ENCODE measurements at regions not wholly inside any gene's neighbourhood (a gene's known extent, or its start where the extent isn't known, plus 50 kb on each side); places are given as distances from the start of the nearest gene placed in this dataset.

- Histone ChIP-seq H3K36me3 (ENCODE audit: low read depth) (no peaks in the 10 kb centered on the region), H3K27ac (no peak overlapping the region), H3K4me1 (replicated peaks; ENCODE audit: insufficient read depth) (peaks cover 10% of the 10 kb centered on the region; the same call in 1 of the 2 replicates), H3F3A (ENCODE audit: insufficient read depth, low read depth) (no peaks in the 10 kb centered on the region), H3K9me3 (ENCODE audit: insufficient read depth, low read depth) (no peaks in the 10 kb centered on the region; the same call in 1 of the 2 replicates), H3K9me2 (ENCODE audit: insufficient read depth) (no peaks in the 10 kb centered on the region), H3K27me3 (ENCODE audit: insufficient read depth, low read depth) (no peaks in the 10 kb centered on the region), H2AFZ (no peak overlapping the region), H3K4me3 (no peak overlapping the region), H4K20me1 (ENCODE audit: insufficient read depth) (no peaks in the 10 kb centered on the region), H3K4me2 (no peak overlapping the region), H3K79me2 (ENCODE audit: low read depth) (no peaks in the 10 kb centered on the region)
- no TSS peak for BruUV-seq (replicated peaks)
- CTCF ChIA-PET: no interaction called here
- intact Hi-C loops (cut with micrococcal nuclease; ENCODE audit: unreplicated experiment): no loop called here
- no peak for TF ChIP-seq EZH2 (IDR thresholded peaks at IDR 0.05; ENCODE audit: low read depth)
- TF ChIP-seq, protein P1, sequence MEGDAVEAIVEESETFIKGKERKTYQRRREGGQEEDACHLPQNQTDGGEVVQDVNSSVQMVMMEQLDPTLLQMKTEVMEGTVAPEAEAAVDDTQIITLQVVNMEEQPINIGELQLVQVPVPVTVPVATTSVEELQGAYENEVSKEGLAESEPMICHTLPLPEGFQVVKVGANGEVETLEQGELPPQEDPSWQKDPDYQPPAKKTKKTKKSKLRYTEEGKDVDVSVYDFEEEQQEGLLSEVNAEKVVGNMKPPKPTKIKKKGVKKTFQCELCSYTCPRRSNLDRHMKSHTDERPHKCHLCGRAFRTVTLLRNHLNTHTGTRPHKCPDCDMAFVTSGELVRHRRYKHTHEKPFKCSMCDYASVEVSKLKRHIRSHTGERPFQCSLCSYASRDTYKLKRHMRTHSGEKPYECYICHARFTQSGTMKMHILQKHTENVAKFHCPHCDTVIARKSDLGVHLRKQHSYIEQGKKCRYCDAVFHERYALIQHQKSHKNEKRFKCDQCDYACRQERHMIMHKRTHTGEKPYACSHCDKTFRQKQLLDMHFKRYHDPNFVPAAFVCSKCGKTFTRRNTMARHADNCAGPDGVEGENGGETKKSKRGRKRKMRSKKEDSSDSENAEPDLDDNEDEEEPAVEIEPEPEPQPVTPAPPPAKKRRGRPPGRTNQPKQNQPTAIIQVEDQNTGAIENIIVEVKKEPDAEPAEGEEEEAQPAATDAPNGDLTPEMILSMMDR (conservative IDR thresholded peaks at IDR 0.05): no peak
- no peak for DNase-seq
- POLR2A ChIA-PET (ENCODE audit: unreplicated experiment): no interaction called here
Measured at GRCh38 chr1:173377266-173377665, 99.9 kb upstream of the PRDX6 start.

DNA sequence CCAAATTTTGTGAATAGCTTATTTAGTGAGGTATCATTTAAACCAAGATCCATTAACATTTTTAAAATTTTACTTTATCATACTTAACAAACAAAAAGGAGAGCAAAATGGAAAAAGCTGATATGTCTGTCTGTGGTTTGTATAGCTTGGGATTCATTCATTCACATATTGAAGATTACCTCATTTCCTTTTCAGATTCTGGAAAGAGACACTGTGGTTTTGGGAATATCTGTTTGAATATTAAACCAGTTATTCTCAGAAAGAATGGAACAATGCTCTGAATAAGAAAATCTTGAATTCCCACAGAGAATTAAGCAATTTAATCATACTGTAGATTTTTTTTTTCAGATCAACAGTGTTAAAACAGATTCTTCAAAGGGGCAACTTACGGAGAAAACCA, 93.8 kb upstream of the PRDX6 start:
- no peaks in the 10 kb centered on the region for H3F3A ChIP-seq (ENCODE audit: insufficient read depth, low read depth)
- DNase-seq: no peak
- no peak overlapping the region for H3K4me3 ChIP-seq
- ChIA-PET POLR2A (ENCODE audit: unreplicated experiment) (no interaction called here), CTCF (no interaction called here)
- no peak overlapping the region for H3K27ac ChIP-seq
- intact Hi-C loops (cut with micrococcal nuclease; ENCODE audit: unreplicated experiment): no loop called here
- peaks cover 10% of the 10 kb centered on the region; the same call in 1 of the 2 replicates for H3K4me1 ChIP-seq (replicated peaks; ENCODE audit: insufficient read depth)
- H2AFZ ChIP-seq: no peak overlapping the region
- H4K20me1 ChIP-seq (ENCODE audit: insufficient read depth): no peaks in the 10 kb centered on the region
- no peaks in the 10 kb centered on the region for H3K36me3 ChIP-seq (ENCODE audit: low read depth)
- H3K9me2 ChIP-seq (ENCODE audit: insufficient read depth): no peaks in the 10 kb centered on the region
- TF ChIP-seq, protein P1 (conservative IDR thresholded peaks at IDR 0.05): no peak
- no peak for TF ChIP-seq EZH2 (IDR thresholded peaks at IDR 0.05; ENCODE audit: low read depth)
- H3K27me3 ChIP-seq (ENCODE audit: insufficient read depth, low read depth): no peaks in the 10 kb centered on the region
- no peak overlapping the region for H3K4me2 ChIP-seq
- H3K9me3 ChIP-seq (ENCODE audit: insufficient read depth, low read depth): no peaks in the 10 kb centered on the region
- no peaks in the 10 kb centered on the region for H3K79me2 ChIP-seq (ENCODE audit: low read depth)
- no TSS peak for BruUV-seq (replicated peaks)

DNA sequence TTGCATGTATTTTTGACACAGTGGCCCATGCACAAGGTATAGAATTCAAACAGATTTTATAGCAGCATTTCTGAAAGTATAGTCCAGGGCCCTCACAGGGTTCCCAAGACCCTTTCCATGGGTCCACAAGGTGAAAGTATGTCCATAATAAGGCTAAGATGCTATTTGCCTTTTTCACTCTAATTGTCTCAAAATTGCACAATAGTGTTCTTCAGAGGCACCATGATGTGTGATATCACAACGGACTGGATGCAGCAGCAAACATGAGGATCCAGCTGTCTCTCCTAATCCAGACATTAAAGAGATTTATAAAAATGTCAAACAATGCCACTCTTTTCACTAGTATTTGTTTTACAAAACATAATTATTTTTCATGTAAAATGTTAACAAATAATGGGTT, 88.8 kb upstream of the PRDX6 start:
- Histone ChIP-seq H3K79me2 (ENCODE audit: low read depth) (no peaks in the 10 kb centered on the region), H3K9me3 (ENCODE audit: insufficient read depth, low read depth) (no peaks in the 10 kb centered on the region), H3K4me1 (replicated peaks; ENCODE audit: insufficient read depth) (no peaks in the 10 kb centered on the region), H3K36me3 (ENCODE audit: low read depth) (no peaks in the 10 kb centered on the region), H4K20me1 (ENCODE audit: insufficient read depth) (no peaks in the 10 kb centered on the region), H3K4me3 (no peak overlapping the region), H3K27me3 (ENCODE audit: insufficient read depth, low read depth) (no peaks in the 10 kb centered on the region), H3K4me2 (no peak overlapping the region), H3K27ac (no peak overlapping the region), H3F3A (ENCODE audit: insufficient read depth, low read depth) (no peaks in the 10 kb centered on the region), H3K9me2 (ENCODE audit: insufficient read depth) (no peaks in the 10 kb centered on the region), H2AFZ (no peak overlapping the region)
- POLR2A ChIA-PET (ENCODE audit: unreplicated experiment): no interaction called here
- TF ChIP-seq, protein P1 (conservative IDR thresholded peaks at IDR 0.05): no peak
- no peak for TF ChIP-seq EZH2 (IDR thresholded peaks at IDR 0.05; ENCODE audit: low read depth)
- DNase-seq: no peak
- intact Hi-C loops (cut with micrococcal nuclease; ENCODE audit: unreplicated experiment): no loop called here
- CTCF ChIA-PET: no interaction called here
- no TSS peak for BruUV-seq (replicated peaks)
